ENCODE measurements at regions not wholly inside any gene's neighbourhood (a gene's known extent, or its start where the extent isn't known, plus 50 kb on each side); places are given as distances from the start of the nearest gene placed in this dataset.
A peak's percentile ranks its signal among the peaks of the same experiment; 100 is the strongest.

GRCh38 chr13:73714522-73714921 is 419.7 kb downstream of the KLF12 start:
- intact Hi-C loops (cut with DNase I, micrococcal nuclease): loop anchor here in 1 of 2 experiments (5.0 kb wide), 3 partner anchors 487 to 1503 kb away; partner anchors contain the start of gene KLF5
- POLR2A ChIA-PET: interaction anchor here (1.0 to 5.6 kb wide), 4 partner anchors 12 to 422 kb away, joined by 3 to 25 read pairs (median 12); no protein-coding TSS in a partner anchor

GRCh38 chr13:73708393-73708985 is 425.7 kb downstream of the KLF12 start:
- no peaks in the 10 kb centered on the region for H3K9me3 ChIP-seq (ENCODE audit: control insufficient read depth in 1 of 2, insufficient read depth in 1 of 2, low read length in 2 of 2)
- DNase-seq: peak; percentile 10 to 86 (median 44)
- peak; percentile 96 for TF ChIP-seq CTCF (IDR thresholded peaks at IDR 0.05)
- Mint-ChIP-seq H3K4me1 (ENCODE audit: low read depth) (peaks cover 24% of the 10 kb centered on the region), H3K27me3 (no peaks in the 10 kb centered on the region), H3K36me3 (ENCODE audit: low read depth) (peaks cover 72% of the 10 kb centered on the region), H3K4me3 (no peak overlapping the region), H3K27ac (peak overlapping the region; percentile 67), H3K9me3 (no peaks in the 10 kb centered on the region)
- no peak overlapping the region for H3K4me3 ChIP-seq (ENCODE audit: low read length)
- no peaks in the 10 kb centered on the region for H3K27me3 ChIP-seq (ENCODE audit: control insufficient read depth in 1 of 2, insufficient read depth in 2 of 2, low read length in 2 of 2)
- ChIA-PET POLR2A (no interaction called here), CTCF (no interaction called here)
- H3K36me3 ChIP-seq (ENCODE audit: insufficient read depth, low read length): peaks cover 60% of the 10 kb centered on the region
- peaks cover 7% of the 10 kb centered on the region for H3K4me1 ChIP-seq (ENCODE audit: insufficient read depth, low read length)
- H3K27ac ChIP-seq (ENCODE audit: low read depth in 1 of 2, low read length in 2 of 2): no peak overlapping the region
- intact Hi-C loops (cut with DNase I, micrococcal nuclease): loop anchor here (1.0 to 10.0 kb wide), 11 partner anchors 49 to 1616 kb away; partner anchors contain the start of gene KLF5 (in 1 of the 2)
- ATAC-seq (ENCODE audit: poor library complexity): peak; percentile 99

More at GRCh38 chr13:73714522-73714921, 419.7 kb downstream of the KLF12 start:
- Mint-ChIP-seq H3K4me1 (ENCODE audit: low read depth) (peaks cover 50% of the 10 kb centered on the region), H3K9me3 (no peaks in the 10 kb centered on the region), H3K27ac (peak overlapping the region; percentile 94), H3K27me3 (no peaks in the 10 kb centered on the region), H3K36me3 (ENCODE audit: low read depth) (peaks cover 67% of the 10 kb centered on the region), H3K4me3 (peak overlapping the region; percentile 73)
- ATAC-seq (ENCODE audit: poor library complexity): no peak
- peak overlapping the region; percentile 62 to 73 for H3K27ac ChIP-seq (ENCODE audit: low read depth in 1 of 2, low read length in 2 of 2)
- peaks cover 35% of the 10 kb centered on the region for H3K4me1 ChIP-seq (ENCODE audit: insufficient read depth, low read length)
- H3K27me3 ChIP-seq (ENCODE audit: control insufficient read depth in 1 of 2, insufficient read depth in 2 of 2, low read length in 2 of 2): no peaks in the 10 kb centered on the region
- peak in 4 of 14 experiments; percentile 24 to 38 (median 32) for DNase-seq
- CTCF ChIA-PET: interaction anchor here (1.3 to 2.9 kb wide), 2 partner anchors 12 to 31 kb away, joined by 3 to 8 read pairs; no protein-coding TSS in a partner anchor
- TF ChIP-seq CTCF (IDR thresholded peaks at IDR 0.05): no peak
- no peaks in the 10 kb centered on the region for H3K9me3 ChIP-seq (ENCODE audit: control insufficient read depth in 1 of 2, insufficient read depth in 1 of 2, low read length in 2 of 2)
- no peak overlapping the region for H3K4me3 ChIP-seq (ENCODE audit: low read length)
- peaks cover 39% of the 10 kb centered on the region for H3K36me3 ChIP-seq (ENCODE audit: insufficient read depth, low read length)

- peak overlapping the region; percentile 26 for H3K4me3 Mint-ChIP-seq
- no peaks in the 10 kb centered on the region for H3K27me3 Mint-ChIP-seq
Observed at GRCh38 chr13:73704587-73704986, 429.6 kb downstream of the KLF12 start.

More at GRCh38 chr13:73704587-73704986, 429.6 kb downstream of the KLF12 start:
- H3K27ac ChIP-seq (ENCODE audit: low read depth in 1 of 2, low read length in 2 of 2): peak overlapping the region in 1 of 2 donors; percentile 46
- H3K4me3 ChIP-seq (ENCODE audit: low read length): no peak overlapping the region
- DNase-seq (no peak), ATAC-seq (ENCODE audit: poor library complexity) (no peak)
- no peaks in the 10 kb centered on the region for H3K9me3 ChIP-seq (ENCODE audit: control insufficient read depth in 1 of 2, insufficient read depth in 1 of 2, low read length in 2 of 2)
- ChIA-PET CTCF (no interaction called here), POLR2A (no interaction called here)
- no peaks in the 10 kb centered on the region for H3K27me3 ChIP-seq (ENCODE audit: control insufficient read depth in 1 of 2, insufficient read depth in 2 of 2, low read length in 2 of 2)
- Mint-ChIP-seq H3K9me3 (no peaks in the 10 kb centered on the region), H3K4me1 (ENCODE audit: low read depth) (peaks cover 46% of the 10 kb centered on the region), H3K27ac (peak overlapping the region; percentile 98), H3K36me3 (ENCODE audit: low read depth) (peaks cover 47% of the 10 kb centered on the region)
- intact Hi-C loops (cut with DNase I, micrococcal nuclease): loop anchor here (2.0 to 10.0 kb wide), 7 partner anchors 77 to 1620 kb away; partner anchors contain the start of gene KLF12 (in 1 of the 2)
- H3K36me3 ChIP-seq (ENCODE audit: insufficient read depth, low read length): peaks cover 34% of the 10 kb centered on the region
- TF ChIP-seq CTCF (IDR thresholded peaks at IDR 0.05): no peak
- H3K4me1 ChIP-seq (ENCODE audit: insufficient read depth, low read length): peaks cover 15% of the 10 kb centered on the region
